ENCODE measurements at regions not wholly inside any gene's neighbourhood (a gene's known extent, or its start where the extent isn't known, plus 50 kb on each side); places are given as distances from the start of the nearest gene placed in this dataset.

GRCh38 chr13:70490320-70490935 lies 382.2 kb upstream of the KLHL1 start:
- H3K27ac Mint-ChIP-seq (ENCODE audit: unreplicated experiment) = no peak overlapping the region
- no peaks in the 10 kb centered on the region for H3K9me3 Mint-ChIP-seq (ENCODE audit: low read depth, unreplicated experiment)
- no peaks in the 10 kb centered on the region for H3K36me3 Mint-ChIP-seq (ENCODE audit: insufficient read depth, unreplicated experiment)

DNA sequence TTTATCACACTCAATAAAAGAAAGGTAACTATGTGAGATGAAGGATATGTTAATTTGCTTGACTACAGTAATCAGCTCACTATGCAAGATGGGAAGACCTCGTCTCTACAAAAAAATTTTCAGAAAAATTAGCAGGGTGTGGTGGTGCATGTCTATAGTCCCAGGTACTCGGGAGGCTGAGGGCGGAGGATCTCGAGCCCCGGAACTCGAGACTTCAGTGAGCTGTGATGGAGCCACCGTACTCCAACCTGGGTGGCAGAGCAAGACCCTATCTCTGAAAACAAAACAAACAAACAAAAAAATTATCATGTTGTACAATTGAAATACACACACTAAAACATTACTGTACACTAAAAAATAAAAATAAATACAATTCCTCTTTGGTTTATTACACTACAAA lies 376.7 kb upstream of the KLHL1 start:
- Mint-ChIP-seq H3K36me3 (ENCODE audit: insufficient read depth, unreplicated experiment) (no peaks in the 10 kb centered on the region), H3K27me3 (ENCODE audit: unreplicated experiment) (no peaks in the 10 kb centered on the region), H3K4me1 (ENCODE audit: low read depth, unreplicated experiment) (no peaks in the 10 kb centered on the region), H3K27ac (ENCODE audit: unreplicated experiment) (no peak overlapping the region), H3K4me3 (ENCODE audit: low read depth, unreplicated experiment) (no peak overlapping the region), H3K9me3 (ENCODE audit: low read depth, unreplicated experiment) (no peaks in the 10 kb centered on the region)
- no peak for DNase-seq
- CTCF ChIA-PET = no interaction called here
- intact Hi-C loops (cut with micrococcal nuclease; ENCODE audit: unreplicated experiment) = no loop called here
- BruUV-seq (replicated peaks) = no TSS peak
- TF ChIP-seq CTCF (IDR thresholded peaks at IDR 0.05; ENCODE audit: unreplicated experiment) = no peak

More at GRCh38 chr13:70490320-70490935, 382.2 kb upstream of the KLHL1 start:
- no TSS peak for BruUV-seq (replicated peaks)
- H3K27me3 Mint-ChIP-seq (ENCODE audit: unreplicated experiment) = no peaks in the 10 kb centered on the region
- CTCF ChIA-PET = no interaction called here
- no peaks in the 10 kb centered on the region for H3K4me1 Mint-ChIP-seq (ENCODE audit: low read depth, unreplicated experiment)
- intact Hi-C loops (cut with micrococcal nuclease; ENCODE audit: unreplicated experiment) = no loop called here
- no peak for TF ChIP-seq CTCF (IDR thresholded peaks at IDR 0.05; ENCODE audit: unreplicated experiment)
- H3K4me3 Mint-ChIP-seq (ENCODE audit: low read depth, unreplicated experiment) = no peak overlapping the region
- no peak for DNase-seq

- Mint-ChIP-seq H3K36me3 (ENCODE audit: insufficient read depth, unreplicated experiment) (no peaks in the 10 kb centered on the region), H3K27ac (ENCODE audit: unreplicated experiment) (no peak overlapping the region), H3K27me3 (ENCODE audit: unreplicated experiment) (no peaks in the 10 kb centered on the region), H3K9me3 (ENCODE audit: low read depth, unreplicated experiment) (no peaks in the 10 kb centered on the region), H3K4me1 (ENCODE audit: low read depth, unreplicated experiment) (no peaks in the 10 kb centered on the region), H3K4me3 (ENCODE audit: low read depth, unreplicated experiment) (no peak overlapping the region)
- CTCF ChIA-PET = no interaction called here
- intact Hi-C loops (cut with micrococcal nuclease; ENCODE audit: unreplicated experiment) = no loop called here
- DNase-seq = no peak
- BruUV-seq (replicated peaks) = no TSS peak
- TF ChIP-seq CTCF (IDR thresholded peaks at IDR 0.05; ENCODE audit: unreplicated experiment) = no peak
Observed at GRCh38 chr13:70483599-70484276, 375.5 kb upstream of the KLHL1 start.

DNA sequence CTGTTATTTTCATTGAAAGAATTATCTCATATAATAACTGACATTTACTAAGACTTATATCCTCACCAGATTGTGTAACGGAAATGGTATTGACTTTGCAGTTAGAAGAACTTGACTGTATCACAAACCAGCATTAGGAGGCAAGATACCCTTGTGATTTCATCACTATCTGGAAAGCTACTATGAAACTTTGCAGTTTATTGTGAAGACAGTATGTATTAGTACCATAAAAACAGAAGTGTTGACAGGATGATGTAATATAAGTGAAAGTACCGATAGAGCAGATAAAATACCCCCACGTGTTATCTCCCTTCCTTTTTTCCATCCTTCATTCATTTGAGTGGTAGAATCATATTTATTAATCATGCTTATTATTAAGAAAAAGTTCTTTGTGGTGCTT lies 365.7 kb upstream of the KLHL1 start:
- no TSS peak for BruUV-seq (replicated peaks)
- Mint-ChIP-seq H3K9me3 (ENCODE audit: low read depth, unreplicated experiment) (no peaks in the 10 kb centered on the region), H3K4me1 (ENCODE audit: low read depth, unreplicated experiment) (no peaks in the 10 kb centered on the region), H3K36me3 (ENCODE audit: insufficient read depth, unreplicated experiment) (no peaks in the 10 kb centered on the region), H3K27ac (ENCODE audit: unreplicated experiment) (no peak overlapping the region), H3K4me3 (ENCODE audit: low read depth, unreplicated experiment) (no peak overlapping the region), H3K27me3 (ENCODE audit: unreplicated experiment) (no peaks in the 10 kb centered on the region)
- intact Hi-C loops (cut with micrococcal nuclease; ENCODE audit: unreplicated experiment) = no loop called here
- no peak for DNase-seq
- TF ChIP-seq CTCF (IDR thresholded peaks at IDR 0.05; ENCODE audit: unreplicated experiment) = no peak
- CTCF ChIA-PET = no interaction called here

Measured in Calu3 (cell line).